Keratinocyte (primary cell): ENCODE measurements at regions not wholly inside any gene's neighbourhood (a gene's known extent, or its start where the extent isn't known, plus 50 kb on each side); places are given as distances from the start of the nearest gene placed in this dataset.

Experiments used
- DNase-seq: peaks from one replicate; pipeline ENCODE4 v3.0.0-alpha.2; 2011; ENCODE audit warnings: low read depth, missing footprints, low spot score
- FAIRE-seq: peaks from 2 replicates; lab custom pipeline; 2011; peaks lifted over from hg19 to GRCh38; lab: Jason Lieb, UNC
- H2AFZ ChIP-seq: 2 replicates; pipeline ENCODE4 v1.6.0; 2012; ENCODE audit warnings: low read length, control low read depth, inconsistent platforms; ENCODE audit not compliant: control insufficient read depth
- H3K27ac ChIP-seq: 2 replicates; pipeline ENCODE4 v1.5.1; 2011; ENCODE audit warnings: low read length; ENCODE audit not compliant: control insufficient read depth, insufficient read depth
- H3K27me3 ChIP-seq: 3 replicates; pipeline ENCODE4 v1.6.0; 2011; ENCODE audit warnings: low read length; ENCODE audit not compliant: control insufficient read depth, insufficient read depth; ENCODE audit errors: extremely low read depth
- H3K36me3 ChIP-seq, 2 experiments: 2 replicates in 1 of 2; 3 replicates in 1 of 2; pipeline ENCODE4 v1.5.1; 2011; ENCODE audit warnings: low read length in 2 of 2, mild to moderate bottlenecking in 1 of 2; ENCODE audit not compliant: control insufficient read depth in 2 of 2, insufficient read depth in 2 of 2; ENCODE audit errors: extremely low read depth in 1 of 2
- H3K4me1 ChIP-seq: 3 replicates; pipeline ENCODE4 v1.5.1; 2011; ENCODE audit warnings: low read length; ENCODE audit not compliant: control insufficient read depth, insufficient read depth; ENCODE audit errors: extremely low read depth
- H3K4me2 ChIP-seq: 3 replicates; pipeline ENCODE4 v1.6.0; 2011; ENCODE audit warnings: low read depth, low read length; ENCODE audit not compliant: control insufficient read depth, insufficient read depth; ENCODE audit errors: extremely low read depth
- H3K4me3 ChIP-seq, 3 experiments: fragments of 200-600 bp in 1 of 3; sonication (generic) in 1 of 3; 2 replicates in 2 of 3; 3 replicates in 1 of 3; pipeline ENCODE4 v1.5.1; 2011 to 2016; ENCODE audit warnings: low read length in 3 of 3, mild to moderate bottlenecking in 3 of 3, control low read depth in 2 of 3, inconsistent platforms in 1 of 3, low read depth in 1 of 3, mixed read lengths in 1 of 3, mixed run types in 1 of 3, moderate library complexity in 1 of 3; ENCODE audit not compliant: control insufficient read depth in 2 of 3, insufficient read depth in 2 of 3; ENCODE audit errors: extremely low read depth in 1 of 3
- H3K79me2 ChIP-seq: 2 replicates; pipeline ENCODE4 v1.6.0; 2012; ENCODE audit warnings: low read length; ENCODE audit not compliant: control insufficient read depth, insufficient read depth
- H3K9ac ChIP-seq: 3 replicates; pipeline ENCODE4 v1.6.0; 2011; ENCODE audit warnings: low read length; ENCODE audit not compliant: control insufficient read depth, insufficient read depth; ENCODE audit errors: extremely low read depth
- H3K9me1 ChIP-seq: 3 replicates; pipeline ENCODE4 v1.6.0; 2011; ENCODE audit warnings: low read length; ENCODE audit not compliant: control insufficient read depth, insufficient read depth; ENCODE audit errors: extremely low read depth
- H3K9me3 ChIP-seq: 2 replicates; pipeline ENCODE4 v1.5.1; 2012; ENCODE audit warnings: low read depth, low read length; ENCODE audit not compliant: control insufficient read depth
- H4K20me1 ChIP-seq: 3 replicates; pipeline ENCODE4 v1.6.0; 2011; ENCODE audit warnings: low read length; ENCODE audit not compliant: control insufficient read depth, insufficient read depth; ENCODE audit errors: extremely low read depth
- EZH2 ChIP-seq: IDR thresholded peaks from one replicate; pipeline ENCODE4 v1.6.1; 2012; ENCODE audit warnings: inconsistent platforms, mild to moderate bottlenecking, low read length, moderate library complexity
- dilution Hi-C: fragments of 300-500 bp; cut with MboI; formaldehyde crosslinking; loops from one replicate; pipeline ENCODE4 v1.7.0; 2020; ENCODE audit warnings: low sequenced_read_pairs; ENCODE audit not compliant: extremely low pct_ligation_motif_present
- TF ChIP-seq, protein P1 (sequence below), 3 experiments: IDR thresholded peaks in 1 of 3; conservative IDR thresholded peaks in 1 of 3; optimal IDR thresholded peaks in 1 of 3; 2 replicates in 2 of 3; 3 replicates in 1 of 3; pipeline versions ENCODE3 to v1.5.1; 2011; ENCODE audit warnings: low read length in 3 of 3, mild to moderate bottlenecking in 3 of 3, moderate library complexity in 2 of 3, control low read depth in 1 of 3, inconsistent platforms in 1 of 3; ENCODE audit not compliant: insufficient read depth in 2 of 3; ENCODE audit errors: extremely low read depth in 1 of 3

DNA sequence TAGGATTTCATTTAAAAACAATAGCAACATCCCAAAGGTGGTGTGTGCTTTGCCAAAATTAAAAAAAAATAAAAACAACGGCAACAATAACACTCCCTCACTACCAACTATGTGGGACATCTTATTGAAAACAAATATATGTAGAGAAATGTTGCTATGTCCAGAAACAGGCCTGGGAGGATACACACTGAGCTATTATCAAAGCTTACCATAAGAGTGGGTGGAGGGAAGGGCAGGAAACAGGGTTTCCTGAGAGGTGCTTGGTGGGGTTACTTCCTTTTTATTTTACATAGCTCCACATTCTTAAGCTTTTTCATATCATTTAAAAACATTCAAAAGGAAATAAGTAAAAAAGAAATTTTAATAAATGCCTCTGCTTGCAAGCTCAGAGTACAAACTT is 150.0 kb upstream of the RIPOR2 start:
- dilution Hi-C loops: no loop called here
- no peak for FAIRE-seq

DNA sequence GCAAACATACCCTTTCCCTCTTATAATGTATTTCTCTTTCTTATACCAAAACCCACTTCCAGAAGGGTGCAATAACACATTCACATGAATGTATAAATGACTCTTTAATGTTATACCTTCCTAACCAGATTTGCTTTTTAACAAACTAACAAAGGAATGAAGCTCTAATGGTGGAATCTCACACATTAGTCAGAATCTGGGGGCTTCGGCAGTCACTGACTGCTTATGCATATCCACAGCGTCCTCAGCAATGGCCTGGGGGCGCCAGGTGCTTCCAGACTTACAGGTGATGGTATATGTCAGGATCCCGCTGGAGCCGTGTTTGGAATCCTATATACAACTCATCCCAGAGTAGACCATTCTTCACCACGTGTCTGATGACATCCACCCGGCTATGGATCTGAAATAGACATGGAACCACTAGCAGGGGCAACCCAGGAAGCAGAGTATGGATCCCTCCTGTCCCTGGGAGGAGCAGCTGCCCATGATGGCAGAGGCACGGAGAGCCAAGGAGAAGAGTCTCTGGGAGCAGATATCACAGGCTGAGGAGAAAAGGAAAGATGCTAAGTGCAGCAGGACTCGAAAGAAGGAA is 150.8 kb upstream of the RIPOR2 start:
- dilution Hi-C loops: no loop called here
- Histone ChIP-seq H3K9me3 (no peaks in the 10 kb centered on the region), H3K4me1 (peaks cover 19% of the 10 kb centered on the region), H3K27me3 (no peaks in the 10 kb centered on the region), H3K36me3 (no peaks in the 10 kb centered on the region), H3K79me2 (no peaks in the 10 kb centered on the region), H4K20me1 (no peaks in the 10 kb centered on the region), H2AFZ (no peak overlapping the region), H3K4me3 (no peak overlapping the region), H3K9me1 (no peaks in the 10 kb centered on the region), H3K9ac (no peak overlapping the region), H3K27ac (no peak overlapping the region), H3K4me2 (no peak overlapping the region)
- TF ChIP-seq EZH2: no peak
- TF ChIP-seq, protein P1, sequence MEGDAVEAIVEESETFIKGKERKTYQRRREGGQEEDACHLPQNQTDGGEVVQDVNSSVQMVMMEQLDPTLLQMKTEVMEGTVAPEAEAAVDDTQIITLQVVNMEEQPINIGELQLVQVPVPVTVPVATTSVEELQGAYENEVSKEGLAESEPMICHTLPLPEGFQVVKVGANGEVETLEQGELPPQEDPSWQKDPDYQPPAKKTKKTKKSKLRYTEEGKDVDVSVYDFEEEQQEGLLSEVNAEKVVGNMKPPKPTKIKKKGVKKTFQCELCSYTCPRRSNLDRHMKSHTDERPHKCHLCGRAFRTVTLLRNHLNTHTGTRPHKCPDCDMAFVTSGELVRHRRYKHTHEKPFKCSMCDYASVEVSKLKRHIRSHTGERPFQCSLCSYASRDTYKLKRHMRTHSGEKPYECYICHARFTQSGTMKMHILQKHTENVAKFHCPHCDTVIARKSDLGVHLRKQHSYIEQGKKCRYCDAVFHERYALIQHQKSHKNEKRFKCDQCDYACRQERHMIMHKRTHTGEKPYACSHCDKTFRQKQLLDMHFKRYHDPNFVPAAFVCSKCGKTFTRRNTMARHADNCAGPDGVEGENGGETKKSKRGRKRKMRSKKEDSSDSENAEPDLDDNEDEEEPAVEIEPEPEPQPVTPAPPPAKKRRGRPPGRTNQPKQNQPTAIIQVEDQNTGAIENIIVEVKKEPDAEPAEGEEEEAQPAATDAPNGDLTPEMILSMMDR (optimal IDR thresholded peaks at IDR 0.05 in 1 of 3, IDR thresholded peaks at IDR 0.05 in 1 of 3, conservative IDR thresholded peaks at IDR 0.05 in 1 of 3; ENCODE audit: extremely low read depth in 1 of 3, insufficient read depth in 2 of 3, low read length in 3 of 3): no peak
- FAIRE-seq (no peak), DNase-seq (no peak)

More for the DNA sequence above, 150.0 kb upstream of the RIPOR2 start:
- Histone ChIP-seq H3K9me3 (no peaks in the 10 kb centered on the region), H3K4me2 (no peak overlapping the region), H3K79me2 (no peaks in the 10 kb centered on the region), H3K27ac (no peak overlapping the region), H3K4me3 (no peak overlapping the region), H3K9ac (no peak overlapping the region), H3K36me3 (no peaks in the 10 kb centered on the region), H4K20me1 (no peaks in the 10 kb centered on the region), H3K9me1 (no peaks in the 10 kb centered on the region), H3K4me1 (peaks cover 19% of the 10 kb centered on the region), H2AFZ (no peak overlapping the region), H3K27me3 (no peaks in the 10 kb centered on the region)
- no peak for DNase-seq
- TF ChIP-seq, protein P1 (optimal IDR thresholded peaks at IDR 0.05 in 1 of 3, IDR thresholded peaks at IDR 0.05 in 1 of 3, conservative IDR thresholded peaks at IDR 0.05 in 1 of 3; ENCODE audit: extremely low read depth in 1 of 3, insufficient read depth in 2 of 3, low read length in 3 of 3): no peak
- TF ChIP-seq EZH2: no peak
